Left ventricle myocardium inferior (tissue), 1 donor: ENCODE measurements at regions not wholly inside any gene's neighbourhood (a gene's known extent, or its start where the extent isn't known, plus 50 kb on each side); places are given as distances from the start of the nearest gene placed in this dataset.

Experiments
- DNase-seq: peaks from one replicate; pipeline ENCODE4 v3.0.0-alpha.2; 2020
- H3K27ac ChIP-seq: fragments of 200-600 bp; replicated peaks from 2 replicates; pipeline ENCODE4 v1.8.0; 2021
- H3K27me3 ChIP-seq: fragments of 200-600 bp; 2 replicates; pipeline ENCODE4 v1.8.0; 2021; ENCODE audit warnings: low read depth
- H3K36me3 ChIP-seq: fragments of 200-600 bp; 2 replicates; pipeline ENCODE4 v1.8.0; 2021
- H3K4me1 ChIP-seq: fragments of 200-600 bp; 2 replicates; pipeline ENCODE4 v1.8.0; 2021
- H3K4me3 ChIP-seq: fragments of 200-600 bp; 2 replicates; pipeline ENCODE4 v1.8.0; 2021; ENCODE audit warnings: mild to moderate bottlenecking, moderate library complexity
- H3K9me3 ChIP-seq: fragments of 200-600 bp; replicated peaks from 2 replicates; pipeline ENCODE4 v1.8.0; 2021
- CTCF ChIP-seq: fragments of 200-600 bp; IDR thresholded peaks from 2 replicates; pipeline ENCODE4 v1.8.0; 2021; ENCODE audit warnings: antibody characterized with exemption, mild to moderate bottlenecking, borderline replicate concordance
- intact Hi-C: fragments of 100-400 bp; cut with micrococcal nuclease; formaldehyde crosslinking; loops from one replicate; pipeline ENCODE4 v1.11.0; 2022
- donor health status: DM: no; HTN: yes; CAD: no; lungs with severe emphysema.

- Histone ChIP-seq H3K9me3 (no peaks in the 10 kb centered on the region), H3K27me3 (no peaks in the 10 kb centered on the region), H3K4me1 (no peaks in the 10 kb centered on the region), H3K36me3 (no peaks in the 10 kb centered on the region), H3K27ac (no peak overlapping the region), H3K4me3 (no peak overlapping the region)
- no peak for TF ChIP-seq CTCF
- no peak for DNase-seq
- intact Hi-C loops, result no loop called here
Measured at GRCh38 chr13:22594041-22594440, 586.7 kb upstream of the SGCG start.

- Histone ChIP-seq H3K4me3 (no peak overlapping the region), H3K4me1 (no peaks in the 10 kb centered on the region)
- no peak for DNase-seq
Measured at GRCh38 chr13:22596171-22596863, 584.5 kb upstream of the SGCG start.

GRCh38 chr13:22599156-22599555 lies 581.6 kb upstream of the SGCG start:
- no peak for DNase-seq
- peaks cover 1% of the 10 kb centered on the region for H3K9me3 ChIP-seq
- no peaks in the 10 kb centered on the region for H3K36me3 ChIP-seq
- no peak overlapping the region for H3K4me3 ChIP-seq
- no peak overlapping the region for H3K27ac ChIP-seq
- intact Hi-C loops, result no loop called here
- H3K4me1 ChIP-seq, result no peaks in the 10 kb centered on the region
- TF ChIP-seq CTCF, result no peak
- H3K27me3 ChIP-seq, result no peaks in the 10 kb centered on the region

More at GRCh38 chr13:22596171-22596863, 584.5 kb upstream of the SGCG start:
- H3K27ac ChIP-seq, result no peak overlapping the region
- H3K36me3 ChIP-seq, result no peaks in the 10 kb centered on the region
- no peaks in the 10 kb centered on the region for H3K27me3 ChIP-seq
- no peaks in the 10 kb centered on the region for H3K9me3 ChIP-seq
- TF ChIP-seq CTCF, result no peak
- intact Hi-C loops, result no loop called here

- Histone ChIP-seq H3K36me3 (no peaks in the 10 kb centered on the region), H3K4me1 (no peaks in the 10 kb centered on the region), H3K27me3 (no peaks in the 10 kb centered on the region), H3K9me3 (peaks cover 11% of the 10 kb centered on the region), H3K4me3 (no peak overlapping the region), H3K27ac (no peak overlapping the region)
- no peak for TF ChIP-seq CTCF
- no peak for DNase-seq
- intact Hi-C loops, result no loop called here
Measured at GRCh38 chr13:22618002-22618401, 562.8 kb upstream of the SGCG start.

GRCh38 chr13:22625691-22626090 lies 555.1 kb upstream of the SGCG start:
- H3K4me1 ChIP-seq, result no peaks in the 10 kb centered on the region
- H3K27me3 ChIP-seq, result no peaks in the 10 kb centered on the region
- intact Hi-C loops, result no loop called here
- no peak overlapping the region for H3K27ac ChIP-seq
- DNase-seq, result no peak
- no peaks in the 10 kb centered on the region for H3K36me3 ChIP-seq
- H3K9me3 ChIP-seq, result peaks cover 14% of the 10 kb centered on the region
- TF ChIP-seq CTCF, result no peak
- no peak overlapping the region for H3K4me3 ChIP-seq
